IPS DF 4.7 (cell line): ENCODE measurements at regions not wholly inside any gene's neighbourhood (a gene's known extent, or its start where the extent isn't known, plus 50 kb on each side); places are given as distances from the start of the nearest gene placed in this dataset.
A peak's percentile ranks its signal among the peaks of the same experiment; 100 is the strongest.

Source experiments
- DNase-seq: peaks from one replicate; pipeline ENCODE4 v3.0.0-alpha.2; 2013; ENCODE audit warnings: low spot score; ENCODE audit errors: extremely low read depth

GRCh38 chr6:122524056-122524455 lies 52.4 kb upstream of the SERINC1 start:
- no peak for DNase-seq

GRCh38 chr6:122530440-122531046 lies 58.9 kb upstream of the SERINC1 start:
- peak; percentile 44 for DNase-seq

GRCh38 chr6:122548281-122548680 lies 61.9 kb upstream of the PKIB start:
- DNase-seq = no peak

- DNase-seq = no peak
Observed at GRCh38 chr6:122548820-122549219, 61.4 kb upstream of the PKIB start.

GRCh38 chr6:122553697-122554096 lies 56.5 kb upstream of the PKIB start:
- DNase-seq = no peak

GRCh38 chr6:122555561-122555960 lies 54.6 kb upstream of the PKIB start:
- no peak for DNase-seq

- DNase-seq = no peak
Observed at GRCh38 chr6:122558080-122558479, 52.1 kb upstream of the PKIB start.
